HG02870 (cell line): ENCODE measurements at regions not wholly inside any gene's neighbourhood (a gene's known extent, or its start where the extent isn't known, plus 50 kb on each side); places are given as distances from the start of the nearest gene placed in this dataset.

Source experiments
- ATAC-seq: cut with Tn5 transposase; IDR thresholded peaks from one replicate; pipeline ENCODE4 v1.9.1; 2021; ENCODE audit warnings: mild to moderate bottlenecking, moderate library complexity; ENCODE audit not compliant: unreplicated experiment

GRCh38 chr5:72558046-72558336 is 50.8 kb upstream of the ZNF366 start:
- ATAC-seq, result no peak

GRCh38 chr5:72557167-72558045 is 50.2 kb upstream of the ZNF366 start:
- ATAC-seq, result no peak
